Smooth muscle cell (in vitro differentiated cells): ENCODE measurements at regions not wholly inside any gene's neighbourhood (a gene's known extent, or its start where the extent isn't known, plus 50 kb on each side); places are given as distances from the start of the nearest gene placed in this dataset.
"Not testable (repeated sequence)": the region's sequence is repeated elsewhere in the genome, so short reads cannot be mapped to it uniquely, and the experiment has no call there.

Experiments used
- DNase-seq: peaks from one replicate; lab custom pipeline; 2025; ENCODE audit not compliant: unreplicated experiment; lab: John Stamatoyannopoulos, UW
- H2AFZ ChIP-seq: fragments of 200-600 bp; sonication (generic); 2 replicates; pipeline ENCODE4 v1.6.0; 2016; ENCODE audit warnings: antibody characterized with exemption, low read depth, mild to moderate bottlenecking
- H3F3A ChIP-seq: fragments of 200-600 bp; sonication (generic); 2 replicates; pipeline ENCODE4 v1.6.0; 2017; ENCODE audit warnings: antibody characterized with exemption, low read depth
- H3K27ac ChIP-seq: fragments of 200-600 bp; sonication (generic); 2 replicates; pipeline ENCODE4 v1.5.1; 2016; ENCODE audit warnings: low read depth, mild to moderate bottlenecking
- H3K27me3 ChIP-seq: fragments of 200-600 bp; sonication (generic); 2 replicates; pipeline ENCODE4 v1.6.1; 2016; ENCODE audit warnings: low read depth, mild to moderate bottlenecking
- H3K36me3 ChIP-seq: fragments of 200-600 bp; sonication (generic); 2 replicates; pipeline ENCODE4 v1.5.1; 2016; ENCODE audit warnings: low read depth
- H3K4me1 ChIP-seq: fragments of 200-600 bp; sonication (generic); 2 replicates; pipeline ENCODE4 v1.5.1; 2016; ENCODE audit warnings: low read depth
- H3K4me2 ChIP-seq: fragments of 200-600 bp; sonication (generic); 2 replicates; pipeline ENCODE4 v1.6.0; 2016; ENCODE audit warnings: mild to moderate bottlenecking
- H3K4me3 ChIP-seq: fragments of 200-600 bp; sonication (generic); 2 replicates; pipeline ENCODE4 v1.5.1; 2016; ENCODE audit warnings: mild to moderate bottlenecking
- H3K79me2 ChIP-seq: fragments of 200-600 bp; sonication (generic); 2 replicates; pipeline ENCODE4 v1.6.0; 2016; ENCODE audit warnings: low read depth, mild to moderate bottlenecking
- H3K9ac ChIP-seq: fragments of 200-600 bp; sonication (generic); 2 replicates; pipeline ENCODE4 v1.6.0; 2016; ENCODE audit warnings: low read depth
- H3K9me3 ChIP-seq: fragments of 200-600 bp; sonication (generic); replicated peaks from 2 replicates; pipeline ENCODE4 v1.5.1; 2016; ENCODE audit warnings: low read depth
- H4K20me1 ChIP-seq: fragments of 200-600 bp; sonication (generic); 2 replicates; pipeline ENCODE4 v1.6.0; 2016; ENCODE audit warnings: low read depth
- WGBS: methylation state at CpG from one replicate; pipeline ENCODE4 v1.1.7; 2016; ENCODE audit warnings: low lambda C conversion rate; 5-methylcytosine and 5-hydroxymethylcytosine counted together
- TF ChIP-seq, protein P1 (sequence below): fragments of 200-600 bp; sonication (generic); IDR thresholded peaks from 2 replicates; pipeline ENCODE4 v1.5.1; 2017; ENCODE audit warnings: borderline replicate concordance, mild to moderate bottlenecking, antibody characterized with exemption; ENCODE audit not compliant: insufficient read depth, poor library complexity, severe bottlenecking

DNA sequence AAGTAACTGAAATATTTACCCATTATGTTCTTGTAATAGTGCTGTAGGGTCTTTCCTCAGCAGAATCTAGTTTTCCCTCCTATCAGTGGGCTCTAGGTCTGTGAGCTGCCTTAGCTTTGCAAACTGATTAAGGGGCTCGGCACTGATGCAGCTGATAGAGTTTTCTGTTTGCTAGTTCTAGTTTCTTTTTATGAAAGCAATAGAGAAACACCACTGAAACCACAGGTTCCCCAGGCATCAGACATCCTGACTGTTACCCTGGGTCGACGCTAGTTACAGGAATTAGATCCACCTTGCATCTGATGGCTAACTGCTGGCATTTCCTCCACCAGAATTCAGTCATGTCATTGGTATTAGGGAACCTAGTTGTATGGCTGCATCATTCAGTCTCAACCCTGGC is 225.0 kb upstream of the VCX start:
- TF ChIP-seq, protein P1, sequence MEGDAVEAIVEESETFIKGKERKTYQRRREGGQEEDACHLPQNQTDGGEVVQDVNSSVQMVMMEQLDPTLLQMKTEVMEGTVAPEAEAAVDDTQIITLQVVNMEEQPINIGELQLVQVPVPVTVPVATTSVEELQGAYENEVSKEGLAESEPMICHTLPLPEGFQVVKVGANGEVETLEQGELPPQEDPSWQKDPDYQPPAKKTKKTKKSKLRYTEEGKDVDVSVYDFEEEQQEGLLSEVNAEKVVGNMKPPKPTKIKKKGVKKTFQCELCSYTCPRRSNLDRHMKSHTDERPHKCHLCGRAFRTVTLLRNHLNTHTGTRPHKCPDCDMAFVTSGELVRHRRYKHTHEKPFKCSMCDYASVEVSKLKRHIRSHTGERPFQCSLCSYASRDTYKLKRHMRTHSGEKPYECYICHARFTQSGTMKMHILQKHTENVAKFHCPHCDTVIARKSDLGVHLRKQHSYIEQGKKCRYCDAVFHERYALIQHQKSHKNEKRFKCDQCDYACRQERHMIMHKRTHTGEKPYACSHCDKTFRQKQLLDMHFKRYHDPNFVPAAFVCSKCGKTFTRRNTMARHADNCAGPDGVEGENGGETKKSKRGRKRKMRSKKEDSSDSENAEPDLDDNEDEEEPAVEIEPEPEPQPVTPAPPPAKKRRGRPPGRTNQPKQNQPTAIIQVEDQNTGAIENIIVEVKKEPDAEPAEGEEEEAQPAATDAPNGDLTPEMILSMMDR: no peak

DNA sequence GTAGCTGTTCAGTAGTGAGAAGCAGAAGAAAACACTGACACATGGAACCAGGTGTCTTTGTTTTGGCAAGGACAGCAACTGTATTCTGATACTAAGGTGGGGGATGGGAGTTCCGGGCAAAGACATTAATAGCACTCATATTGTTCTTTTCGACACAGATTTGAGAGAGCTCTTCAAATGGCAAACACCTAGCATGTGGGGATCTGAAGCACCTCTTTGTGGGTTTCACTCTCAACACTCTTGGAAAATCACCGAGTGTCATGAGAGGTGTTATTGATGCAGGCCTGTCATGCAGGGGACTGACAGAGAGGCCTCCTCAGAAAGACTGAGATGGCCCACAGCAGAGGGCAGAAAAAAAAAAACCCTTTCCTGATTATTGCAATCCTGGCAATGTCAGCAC is 228.4 kb upstream of the VCX start:
- Histone ChIP-seq H3K9ac (no peak overlapping the region), H3K4me1 (no peaks in the 10 kb centered on the region), H3K4me3 (no peak overlapping the region), H3F3A (no peaks in the 10 kb centered on the region), H3K27ac (no peak overlapping the region), H3K4me2 (no peak overlapping the region), H2AFZ (no peak overlapping the region), H4K20me1 (no peaks in the 10 kb centered on the region), H3K27me3 (no peaks in the 10 kb centered on the region), H3K79me2 (no peaks in the 10 kb centered on the region), H3K9me3 (no peaks in the 10 kb centered on the region), H3K36me3 (no peaks in the 10 kb centered on the region)
- whole genome bisulfite sequencing: 77% methylated on average over 3 of the region's 3 CpGs
- no peak for DNase-seq
- TF ChIP-seq, protein P1: no peak

More for the DNA sequence above, 225.0 kb upstream of the VCX start:
- WGBS: 66% methylated on average over 3 of the region's 3 CpGs
- DNase-seq: no peak
- Histone ChIP-seq H3K79me2 (no peaks in the 10 kb centered on the region), H3K36me3 (no peaks in the 10 kb centered on the region), H3K27ac (no peak overlapping the region), H3K4me2 (no peak overlapping the region), H2AFZ (no peak overlapping the region), H3K9me3 (no peaks in the 10 kb centered on the region), H3K27me3 (no peaks in the 10 kb centered on the region), H3K9ac (no peak overlapping the region), H4K20me1 (no peaks in the 10 kb centered on the region), H3K4me3 (no peak overlapping the region), H3K4me1 (no peaks in the 10 kb centered on the region), H3F3A (no peaks in the 10 kb centered on the region)

DNA sequence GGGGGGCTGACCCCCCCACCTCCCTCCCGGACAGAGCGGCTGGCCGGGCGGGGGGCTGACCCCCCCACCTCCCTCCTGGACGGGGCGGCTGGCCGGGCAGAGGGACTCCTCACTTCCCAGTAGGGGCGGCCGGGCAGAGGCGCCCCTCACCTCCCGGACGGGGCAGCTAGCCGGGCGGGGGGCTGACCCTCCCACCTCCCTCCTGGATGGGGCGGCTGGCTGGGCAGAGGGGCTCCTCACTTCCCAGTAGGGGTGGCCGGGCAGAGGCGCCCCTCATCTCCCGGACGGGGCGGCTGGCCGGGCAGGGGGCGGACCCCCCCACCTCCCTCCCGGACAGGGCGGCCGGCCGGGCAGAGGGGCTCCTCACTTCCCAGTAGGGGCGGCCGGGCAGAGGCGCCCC is 234.3 kb upstream of the VCX start:
- H3K27me3 ChIP-seq, H3K4me1 ChIP-seq, H3K27ac ChIP-seq, H3F3A ChIP-seq, DNase-seq, H3K36me3 ChIP-seq, H3K9me3 ChIP-seq, H2AFZ ChIP-seq, H3K4me3 ChIP-seq, H4K20me1 ChIP-seq, H3K4me2 ChIP-seq, H3K9ac ChIP-seq, H3K79me2 ChIP-seq: not testable (repeated sequence)
- no CpG with 5 or more reads among the region's 29 CpGs for WGBS

DNA sequence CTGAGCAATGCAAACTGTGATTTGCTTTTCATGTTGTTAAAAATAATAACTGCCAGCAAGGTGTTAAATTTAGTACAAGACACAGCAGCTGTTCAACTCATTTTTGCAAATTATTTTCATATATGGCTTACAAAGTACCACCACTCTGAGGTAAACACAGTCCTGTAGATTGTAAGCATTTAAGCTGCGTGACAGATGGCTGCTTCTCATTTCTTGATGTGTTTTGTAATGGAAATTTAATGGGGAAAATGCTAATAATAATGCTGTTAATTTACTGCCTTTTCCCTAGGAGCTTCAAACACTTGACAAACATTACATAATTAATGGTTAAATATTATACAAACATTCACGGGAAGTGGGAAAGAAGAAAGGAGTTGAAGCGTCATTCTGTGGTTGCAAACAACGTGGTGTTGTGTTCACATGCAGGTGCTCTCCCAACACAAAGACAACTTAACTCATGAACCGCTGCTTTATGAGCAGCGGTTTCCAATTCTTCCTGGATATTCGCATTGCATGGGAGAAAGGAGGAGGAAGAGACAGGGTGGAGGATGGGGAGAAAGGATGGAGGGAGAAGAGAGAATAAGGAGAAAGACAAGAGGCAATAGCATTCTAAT is 236.8 kb upstream of the VCX start:
- Histone ChIP-seq H3F3A (no peaks in the 10 kb centered on the region), H3K36me3 (no peaks in the 10 kb centered on the region), H3K79me2 (no peaks in the 10 kb centered on the region), H3K9me3 (no peaks in the 10 kb centered on the region), H2AFZ (no peak overlapping the region), H3K27me3 (no peaks in the 10 kb centered on the region), H3K4me3 (no peak overlapping the region), H3K4me1 (no peaks in the 10 kb centered on the region), H3K27ac (no peak overlapping the region), H3K4me2 (no peak overlapping the region), H3K9ac (no peak overlapping the region), H4K20me1 (no peaks in the 10 kb centered on the region)
- TF ChIP-seq, protein P1: no peak
- WGBS: 78% methylated on average over 7 of the region's 7 CpGs
- DNase-seq: no peak
